GM19351 (cell line): ENCODE measurements at regions not wholly inside any gene's neighbourhood (a gene's known extent, or its start where the extent isn't known, plus 50 kb on each side); places are given as distances from the start of the nearest gene placed in this dataset.

Experiments used
- ATAC-seq: cut with Tn5 transposase; IDR thresholded peaks from one replicate; pipeline ENCODE4 v1.9.1; 2021; ENCODE audit warnings: mild to moderate bottlenecking, moderate library complexity; ENCODE audit not compliant: unreplicated experiment

GRCh38 chr17:69878661-69879060, 196.4 kb upstream of the KCNJ16 start:
- ATAC-seq: no peak

GRCh38 chr17:69879576-69879975, 195.4 kb upstream of the KCNJ16 start:
- no peak for ATAC-seq

- ATAC-seq: no peak
Measured at GRCh38 chr17:69880591-69881112, 194.4 kb upstream of the KCNJ16 start.

- no peak for ATAC-seq
Measured at GRCh38 chr17:69882281-69882680, 192.7 kb upstream of the KCNJ16 start.

GRCh38 chr17:69883120-69883519, 191.9 kb upstream of the KCNJ16 start:
- ATAC-seq: no peak

- ATAC-seq: no peak
Measured at GRCh38 chr17:69884356-69884755, 190.7 kb upstream of the KCNJ16 start.

- no peak for ATAC-seq
Measured at GRCh38 chr17:69884846-69885245, 190.2 kb upstream of the KCNJ16 start.

GRCh38 chr17:69898601-69899000, 176.4 kb upstream of the KCNJ16 start:
- no peak for ATAC-seq

GRCh38 chr17:69900101-69900500, 174.9 kb upstream of the KCNJ16 start:
- no peak for ATAC-seq

- ATAC-seq: no peak
Measured at GRCh38 chr17:69900829-69901228, 174.2 kb upstream of the KCNJ16 start.

- ATAC-seq: no peak
Measured at GRCh38 chr17:69906306-69906705, 168.7 kb upstream of the KCNJ16 start.

- ATAC-seq: no peak
Measured at GRCh38 chr17:69907132-69907847, 167.7 kb upstream of the KCNJ16 start.

- no peak for ATAC-seq
Measured at GRCh38 chr17:69908626-69909368, 166.2 kb upstream of the KCNJ16 start.

GRCh38 chr17:69909389-69909788, 165.6 kb upstream of the KCNJ16 start:
- ATAC-seq: no peak

GRCh38 chr17:69912805-69913204, 162.2 kb upstream of the KCNJ16 start:
- no peak for ATAC-seq

- no peak for ATAC-seq
Measured at GRCh38 chr17:69913216-69913615, 161.8 kb upstream of the KCNJ16 start.

- ATAC-seq: no peak
Measured at GRCh38 chr17:69913616-69914015, 161.4 kb upstream of the KCNJ16 start.

- no peak for ATAC-seq
Measured at GRCh38 chr17:69914520-69914919, 160.5 kb upstream of the KCNJ16 start.

GRCh38 chr17:69916761-69917160, 158.3 kb upstream of the KCNJ16 start:
- no peak for ATAC-seq

- no peak for ATAC-seq
Measured at GRCh38 chr17:69918164-69918563, 156.9 kb upstream of the KCNJ16 start.

- ATAC-seq: no peak
Measured at GRCh38 chr17:69919789-69920188, 155.2 kb upstream of the KCNJ16 start.

GRCh38 chr17:69921046-69921445, 154.0 kb upstream of the KCNJ16 start:
- no peak for ATAC-seq
